KMS-11 (cell line): ENCODE measurements at regions not wholly inside any gene's neighbourhood (a gene's known extent, or its start where the extent isn't known, plus 50 kb on each side); places are given as distances from the start of the nearest gene placed in this dataset.

Experiments used
- H2AFZ ChIP-seq: fragments of 200-600 bp; sonication (generic); 2 replicates; pipeline ENCODE4 v1.6.1; 2016; ENCODE audit warnings: antibody characterized with exemption, mixed run types, low read depth
- H3K27ac ChIP-seq: fragments of 200-600 bp; sonication (generic); 2 replicates; pipeline ENCODE4 v1.6.1; 2016; ENCODE audit warnings: mild to moderate bottlenecking, mixed run types
- H3K27me3 ChIP-seq: fragments of 200-600 bp; sonication (generic); 2 replicates; pipeline ENCODE4 v1.6.1; 2017; ENCODE audit warnings: mild to moderate bottlenecking, low read depth, mixed run types, moderate library complexity; ENCODE audit not compliant: insufficient read depth
- H3K36me3 ChIP-seq: fragments of 200-600 bp; sonication (generic); 2 replicates; pipeline ENCODE4 v1.6.1; 2017; ENCODE audit warnings: mild to moderate bottlenecking, mixed run types; ENCODE audit not compliant: insufficient read depth
- H3K4me1 ChIP-seq: fragments of 200-600 bp; sonication (generic); 2 replicates; pipeline ENCODE4 v1.6.1; 2016; ENCODE audit warnings: mild to moderate bottlenecking, low read depth, mixed run types; ENCODE audit not compliant: poor library complexity, severe bottlenecking
- H3K4me2 ChIP-seq: fragments of 200-600 bp; sonication (generic); 2 replicates; pipeline ENCODE4 v1.7.0; 2016; ENCODE audit warnings: mild to moderate bottlenecking, mixed run types
- H3K4me3 ChIP-seq: fragments of 200-600 bp; sonication (generic); IDR thresholded peaks from 2 replicates; pipeline ENCODE4 v1.6.1; 2017; ENCODE audit warnings: low read depth, low read length, mixed read lengths; ENCODE audit not compliant: insufficient read depth
- H3K79me2 ChIP-seq: fragments of 200-600 bp; sonication (generic); 2 replicates; pipeline ENCODE4 v1.6.1; 2016; ENCODE audit warnings: low read depth, mixed run types; ENCODE audit not compliant: insufficient read depth
- H3K9ac ChIP-seq: fragments of 200-600 bp; sonication (generic); 2 replicates; pipeline ENCODE4 v1.6.1; 2016; ENCODE audit warnings: mild to moderate bottlenecking, mixed run types
- H4K20me1 ChIP-seq: fragments of 200-600 bp; sonication (generic); 2 replicates; pipeline ENCODE4 v1.6.1; 2016; ENCODE audit warnings: mild to moderate bottlenecking, mixed run types; ENCODE audit not compliant: insufficient read depth
- TF ChIP-seq, protein P1 (sequence below): fragments of 200-600 bp; sonication (generic); conservative IDR thresholded peaks from 2 replicates; pipeline ENCODE4 v1.6.1; 2017; ENCODE audit warnings: low read depth, mild to moderate bottlenecking, antibody characterized with exemption, low read length, moderate library complexity, mixed read lengths

GRCh38 chr15:39472621-39473297 is 108.1 kb upstream of the THBS1 start:
- Histone ChIP-seq H3K27me3 (no peaks in the 10 kb centered on the region), H3K4me1 (no peaks in the 10 kb centered on the region), H3K9ac (no peak overlapping the region), H4K20me1 (no peaks in the 10 kb centered on the region), H3K79me2 (no peaks in the 10 kb centered on the region), H3K4me3 (no peak overlapping the region), H3K36me3 (no peaks in the 10 kb centered on the region), H2AFZ (no peak overlapping the region), H3K27ac (no peak overlapping the region), H3K4me2 (no peak overlapping the region)
- TF ChIP-seq, protein P1, sequence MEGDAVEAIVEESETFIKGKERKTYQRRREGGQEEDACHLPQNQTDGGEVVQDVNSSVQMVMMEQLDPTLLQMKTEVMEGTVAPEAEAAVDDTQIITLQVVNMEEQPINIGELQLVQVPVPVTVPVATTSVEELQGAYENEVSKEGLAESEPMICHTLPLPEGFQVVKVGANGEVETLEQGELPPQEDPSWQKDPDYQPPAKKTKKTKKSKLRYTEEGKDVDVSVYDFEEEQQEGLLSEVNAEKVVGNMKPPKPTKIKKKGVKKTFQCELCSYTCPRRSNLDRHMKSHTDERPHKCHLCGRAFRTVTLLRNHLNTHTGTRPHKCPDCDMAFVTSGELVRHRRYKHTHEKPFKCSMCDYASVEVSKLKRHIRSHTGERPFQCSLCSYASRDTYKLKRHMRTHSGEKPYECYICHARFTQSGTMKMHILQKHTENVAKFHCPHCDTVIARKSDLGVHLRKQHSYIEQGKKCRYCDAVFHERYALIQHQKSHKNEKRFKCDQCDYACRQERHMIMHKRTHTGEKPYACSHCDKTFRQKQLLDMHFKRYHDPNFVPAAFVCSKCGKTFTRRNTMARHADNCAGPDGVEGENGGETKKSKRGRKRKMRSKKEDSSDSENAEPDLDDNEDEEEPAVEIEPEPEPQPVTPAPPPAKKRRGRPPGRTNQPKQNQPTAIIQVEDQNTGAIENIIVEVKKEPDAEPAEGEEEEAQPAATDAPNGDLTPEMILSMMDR, result no peak

DNA sequence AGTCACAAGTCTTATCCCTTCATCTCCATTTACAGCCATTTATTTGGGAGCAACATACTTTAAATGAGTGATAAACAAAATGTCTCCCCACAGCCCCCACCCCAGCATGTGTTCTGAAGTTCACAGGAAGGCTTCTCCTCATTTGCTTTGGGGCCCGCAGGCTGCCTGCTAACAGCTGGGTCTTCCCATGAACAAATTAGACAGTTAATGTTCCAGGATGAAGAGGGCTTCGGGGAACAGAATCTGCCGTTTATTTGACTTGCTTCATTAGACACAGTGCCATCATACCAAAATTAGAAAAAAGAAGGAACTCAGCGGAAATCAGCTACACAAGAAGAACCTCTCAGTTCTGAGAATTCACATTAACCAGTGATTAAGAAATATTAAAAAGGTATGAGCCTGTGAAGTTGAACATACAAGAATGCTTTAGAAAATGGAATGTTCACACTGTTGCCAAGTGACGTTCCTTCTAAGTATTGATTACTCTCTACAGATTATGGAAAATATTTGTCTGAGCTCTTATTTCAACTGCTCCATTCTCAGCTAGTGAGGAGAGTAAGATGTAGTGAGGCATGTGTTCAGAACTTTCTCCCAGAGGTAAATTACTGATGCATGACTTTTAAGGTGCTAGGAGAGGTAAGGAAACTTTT is 107.5 kb upstream of the THBS1 start:
- H3K9ac ChIP-seq, result no peak overlapping the region
- no peak overlapping the region for H2AFZ ChIP-seq
- TF ChIP-seq, protein P1, result no peak
- no peaks in the 10 kb centered on the region for H3K27me3 ChIP-seq
- no peaks in the 10 kb centered on the region for H3K79me2 ChIP-seq
- H3K4me3 ChIP-seq, result no peak overlapping the region
- no peak overlapping the region for H3K4me2 ChIP-seq
- no peaks in the 10 kb centered on the region for H3K4me1 ChIP-seq
- H3K27ac ChIP-seq, result no peak overlapping the region
- no peaks in the 10 kb centered on the region for H3K36me3 ChIP-seq
- no peaks in the 10 kb centered on the region for H4K20me1 ChIP-seq

DNA sequence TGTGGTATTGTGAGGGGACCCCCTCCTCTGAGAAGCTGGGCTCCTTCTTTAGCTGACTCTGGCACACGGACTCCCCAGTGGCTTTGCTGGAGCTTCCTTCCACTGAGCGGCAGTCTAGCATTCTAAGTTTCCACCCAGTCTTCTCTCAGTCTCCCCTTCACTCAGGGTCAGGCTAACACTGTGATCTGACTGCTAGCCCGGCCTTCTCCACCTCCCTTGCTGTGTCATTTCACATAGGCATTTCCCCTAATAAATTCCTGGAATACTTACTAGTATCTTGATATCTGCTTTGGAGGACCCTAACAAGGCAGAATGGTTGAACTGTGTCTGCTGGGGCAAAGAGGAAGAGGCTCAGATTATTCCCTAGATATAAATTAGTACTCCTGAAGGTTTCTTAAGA is 106.2 kb upstream of the THBS1 start:
- TF ChIP-seq, protein P1, result no peak
- Histone ChIP-seq H2AFZ (no peak overlapping the region), H3K36me3 (no peaks in the 10 kb centered on the region), H4K20me1 (no peaks in the 10 kb centered on the region), H3K9ac (no peak overlapping the region), H3K27ac (no peak overlapping the region), H3K4me1 (peaks cover 11% of the 10 kb centered on the region), H3K79me2 (no peaks in the 10 kb centered on the region), H3K4me2 (no peak overlapping the region), H3K27me3 (no peaks in the 10 kb centered on the region), H3K4me3 (no peak overlapping the region)

- Histone ChIP-seq H3K4me3 (no peak overlapping the region), H3K4me1 (peaks cover 11% of the 10 kb centered on the region), H3K4me2 (peak overlapping the region; percentile 28), H4K20me1 (no peaks in the 10 kb centered on the region), H3K79me2 (no peaks in the 10 kb centered on the region), H3K9ac (no peak overlapping the region), H2AFZ (no peak overlapping the region), H3K36me3 (no peaks in the 10 kb centered on the region), H3K27ac (no peak overlapping the region), H3K27me3 (no peaks in the 10 kb centered on the region)
- TF ChIP-seq, protein P1, result no peak
Measured at GRCh38 chr15:39478996-39479395, 101.9 kb upstream of the THBS1 start.
